ENCODE measurements at regions not wholly inside any gene's neighbourhood (a gene's known extent, or its start where the extent isn't known, plus 50 kb on each side); places are given as distances from the start of the nearest gene placed in this dataset.

GRCh38 chr1:38329644-38330043 lies 283.1 kb upstream of the POU3F1 start:
- DNase-seq (ENCODE audit: extremely low read depth in 1 of 4, low spot score in 3 of 4) (no peak), ATAC-seq (no peak), FAIRE-seq (no peak)
- CTCF ChIA-PET (ENCODE audit: low intra/inter-chr PET ratio): no interaction called here
- WGBS (ENCODE audit: insufficient coverage, low coverage, missing lambda C conversion rate): 3% methylated on average over 2 of the region's 2 CpGs
- no peak overlapping the region for H3K9ac ChIP-seq (ENCODE audit: insufficient read depth in 1 of 2, low read depth in 2 of 2, low read length in 2 of 2)
- no peak overlapping the region for H3K27ac ChIP-seq (ENCODE audit: extremely low read depth, low read depth, low read length)
- no peaks in the 10 kb centered on the region for H3K9me3 ChIP-seq (replicated peaks; ENCODE audit: control insufficient read depth, insufficient read depth, low read depth, low read length)
- no peaks in the 10 kb centered on the region for H3K9me1 ChIP-seq (ENCODE audit: control insufficient read depth, insufficient read depth, low read length)
- peaks cover 3 to 24% of the 10 kb centered on the region in 2 experiments; a peak in 4 of 5 replicates for H3K27me3 ChIP-seq (ENCODE audit: control insufficient read depth in 2 of 2, insufficient read depth in 2 of 2, low read length in 2 of 2)
- no peak overlapping the region for H3K4me2 ChIP-seq (ENCODE audit: insufficient read depth, low read length)
- no TSS peak for BruUV-seq (replicated peaks)
- H4K20me1 ChIP-seq (replicated peaks; ENCODE audit: control insufficient read depth, insufficient read depth, low read length): no peaks in the 10 kb centered on the region; the same call in 1 of the 2 replicates
- no peak overlapping the region for H2AFZ ChIP-seq (ENCODE audit: low read depth, low read length)
- H3K36me3 ChIP-seq (ENCODE audit: control insufficient read depth, insufficient read depth, low read length): no peaks in the 10 kb centered on the region
- TF ChIP-seq E2F8 (IDR thresholded peaks at IDR 0.05; ENCODE audit: low read depth, partially characterized antibody) (no peak), MNT (conservative IDR thresholded peaks at IDR 0.05) (no peak), ZNF175 (CRISPR knock-in tag; IDR thresholded peaks at IDR 0.05; ENCODE audit: low read depth) (no peak), ZSCAN32 (CRISPR knock-in tag; IDR thresholded peaks at IDR 0.05) (no peak), NELFE (IDR thresholded peaks at IDR 0.05; ENCODE audit: insufficient read depth, insufficient read length) (no peak), DEAF1 (CRISPR knock-in tag; IDR thresholded peaks at IDR 0.05) (no peak), TARDBP (IDR thresholded peaks at IDR 0.05) (no peak)
- H3K4me1 ChIP-seq (replicated peaks in 1 of 2; ENCODE audit: control insufficient read depth in 2 of 2, insufficient read depth in 2 of 2, low read length in 2 of 2): peaks cover 0 to 8% of the 10 kb centered on the region in 2 experiments; a peak in 3 of 5 replicates
- intact Hi-C loops (cut with micrococcal nuclease) (no loop called here), in situ Hi-C loops (cut with MboI) (no loop called here)
- H3K79me2 ChIP-seq (ENCODE audit: control insufficient read depth, insufficient read depth, low read length): no peaks in the 10 kb centered on the region
- POLR2A ChIA-PET: interaction anchor here (1.7 kb wide), 1 partner anchor 12 kb away, joined by 6 read pairs; no protein-coding TSS in a partner anchor
- no peak overlapping the region for H3K4me3 ChIP-seq

Data from K562 (cell line).